GM23338 (cell line): ENCODE measurements at regions not wholly inside any gene's neighbourhood (a gene's known extent, or its start where the extent isn't known, plus 50 kb on each side); places are given as distances from the start of the nearest gene placed in this dataset.

ENCODE experiments used
- ATAC-seq: fragments of 200-7000 bp; cut with Tn5 transposase; 3 replicates; pipeline ENCODE4 v1.9.1; 2020
- DNase-seq: peaks from one replicate; pipeline ENCODE4 v3.0.0-alpha.2; 2015; ENCODE audit warnings: low spot score
- H2AFZ ChIP-seq: fragments of 200-600 bp; sonication (generic); 2 replicates; pipeline ENCODE4 v1.8.0; 2016; ENCODE audit warnings: antibody characterized with exemption, mild to moderate bottlenecking, moderate library complexity
- H3F3A ChIP-seq: fragments of 200-600 bp; sonication (generic); replicated peaks from 2 replicates; pipeline ENCODE4 v1.8.0; 2017; ENCODE audit warnings: antibody characterized with exemption, mixed run types, low read depth
- H3K27ac ChIP-seq: fragments of 200-600 bp; sonication (generic); 2 replicates; pipeline ENCODE4 v1.6.1; 2016; ENCODE audit warnings: low read depth
- H3K27me3 ChIP-seq: fragments of 200-600 bp; sonication (generic); 2 replicates; pipeline ENCODE4 v1.8.0; 2016; ENCODE audit warnings: mild to moderate bottlenecking, mixed run types, moderate library complexity; ENCODE audit not compliant: insufficient read depth
- H3K36me3 ChIP-seq: fragments of 200-600 bp; sonication (generic); 2 replicates; pipeline ENCODE4 v1.8.0; 2016; ENCODE audit warnings: mild to moderate bottlenecking; ENCODE audit not compliant: insufficient read depth
- H3K4me1 ChIP-seq: fragments of 200-600 bp; sonication (generic); 2 replicates; pipeline ENCODE4 v1.8.0; 2016; ENCODE audit warnings: mild to moderate bottlenecking, moderate library complexity; ENCODE audit not compliant: insufficient read depth
- H3K4me2 ChIP-seq: fragments of 200-600 bp; sonication (generic); 2 replicates; pipeline ENCODE4 v1.7.1; 2017; ENCODE audit warnings: mixed run types
- H3K4me3 ChIP-seq: fragments of 200-600 bp; sonication (generic); 2 replicates; pipeline ENCODE4 v1.6.1; 2016; ENCODE audit warnings: mixed run types
- H3K79me2 ChIP-seq: fragments of 200-600 bp; sonication (generic); replicated peaks from 2 replicates; pipeline ENCODE4 v1.8.0; 2017; ENCODE audit warnings: mild to moderate bottlenecking; ENCODE audit not compliant: insufficient read depth
- H3K9me2 ChIP-seq: fragments of 200-600 bp; sonication (generic); 2 replicates; pipeline ENCODE4 v1.8.0; 2017; ENCODE audit not compliant: insufficient read depth
- H4K20me1 ChIP-seq: fragments of 200-600 bp; sonication (generic); replicated peaks from 2 replicates; pipeline ENCODE4 v1.8.0; 2017; ENCODE audit warnings: mild to moderate bottlenecking; ENCODE audit not compliant: insufficient read depth
- H3K27ac Mint-ChIP-seq: 2 replicates; pipeline ENCODE4 v1.8.0; 2020; ENCODE audit warnings: inconsistent platforms, mild to moderate bottlenecking, moderate library complexity, mixed read lengths
- H3K27me3 Mint-ChIP-seq: 3 replicates; pipeline ENCODE4 v1.8.0; 2022; ENCODE audit warnings: low read depth, mild to moderate bottlenecking, moderate library complexity, mixed read lengths, inconsistent platforms; ENCODE audit not compliant: insufficient read depth, poor library complexity
- H3K36me3 Mint-ChIP-seq: 3 replicates; pipeline ENCODE4 v1.8.0; 2021; ENCODE audit warnings: low read depth, mild to moderate bottlenecking, inconsistent platforms, moderate library complexity, mixed read lengths
- H3K4me1 Mint-ChIP-seq: 3 replicates; pipeline ENCODE4 v1.8.0; 2020; ENCODE audit warnings: mild to moderate bottlenecking, inconsistent platforms, mixed read lengths
- H3K4me3 Mint-ChIP-seq: 3 replicates; pipeline ENCODE4 v1.8.0; 2021; ENCODE audit warnings: moderate library complexity, mild to moderate bottlenecking, inconsistent platforms, mixed read lengths
- H3K9me3 Mint-ChIP-seq: 3 replicates; pipeline ENCODE4 v1.8.0; 2020; ENCODE audit warnings: moderate library complexity, mild to moderate bottlenecking, inconsistent platforms, mixed read lengths
- CREB1 ChIP-seq: fragments of 250-450 bp; sonication (Bioruptor Pico); IDR thresholded peaks from 2 replicates; pipeline ENCODE4 v1.5.0; 2020; ENCODE audit warnings: low read depth, mild to moderate bottlenecking, moderate library complexity
- EZH2phosphoT487 ChIP-seq: fragments of 200-600 bp; sonication (generic); IDR thresholded peaks from one replicate; pipeline ENCODE4 v1.8.1; 2018; ENCODE audit warnings: antibody characterized with exemption; ENCODE audit not compliant: unreplicated experiment
- JUNB ChIP-seq: IDR thresholded peaks from one replicate; pipeline ENCODE4 v1.6.1; 2016; ENCODE audit warnings: antibody characterized with exemption; ENCODE audit not compliant: unreplicated experiment
- POLR2AphosphoS5 ChIP-seq: IDR thresholded peaks from 2 replicates; pipeline ENCODE4 v1.6.1; 2016; ENCODE audit warnings: antibody characterized with exemption, low read depth
- ZNF114 ChIP-seq: fragments of 250-450 bp; sonication (Bioruptor Pico); IDR thresholded peaks from 2 replicates; pipeline ENCODE4 v1.5.0; 2020; ENCODE audit warnings: mild to moderate bottlenecking, moderate library complexity
- TF ChIP-seq, protein P1 (sequence below): fragments of 250-450 bp; sonication (Bioruptor Pico); IDR thresholded peaks from 2 replicates; pipeline ENCODE4 v1.5.0; 2020; ENCODE audit warnings: mild to moderate bottlenecking, moderate library complexity
- TF ChIP-seq, protein P2 (sequence below): IDR thresholded peaks from 2 replicates; pipeline ENCODE4 v1.6.1; 2016; ENCODE audit warnings: antibody characterized with exemption
- TF ChIP-seq, protein P3 (sequence below), 2 experiments: fragments of 200-600 bp in 1 of 2; sonication (generic) in 1 of 2; conservative IDR thresholded peaks; 2 replicates each; pipeline versions ENCODE4 v1.5.1 to v1.6.1; 2016 to 2017; ENCODE audit warnings: antibody characterized with exemption in 2 of 2, low read depth in 2 of 2, mild to moderate bottlenecking in 2 of 2, moderate library complexity in 1 of 2

DNA sequence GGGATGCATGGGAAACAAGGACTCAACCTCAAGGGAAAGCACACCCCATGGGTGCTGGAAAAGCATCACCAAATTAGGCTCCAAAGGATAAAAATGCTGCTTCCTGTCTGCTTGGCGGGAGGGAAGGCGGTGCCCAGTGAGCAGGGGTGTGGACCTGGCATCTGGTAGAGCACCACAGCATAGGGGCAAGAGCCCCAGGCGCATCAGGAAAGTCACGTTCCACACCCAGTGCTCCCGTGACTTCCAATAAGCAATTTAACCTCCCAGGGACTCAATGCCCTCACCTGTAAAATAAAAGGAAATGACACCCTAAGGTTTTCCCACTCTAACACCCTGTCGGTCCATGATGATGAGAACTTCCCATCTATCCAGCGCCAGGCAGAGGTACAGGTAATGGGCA, 206.0 kb downstream of the SETD4 start (continued):
- TF ChIP-seq, protein P1, sequence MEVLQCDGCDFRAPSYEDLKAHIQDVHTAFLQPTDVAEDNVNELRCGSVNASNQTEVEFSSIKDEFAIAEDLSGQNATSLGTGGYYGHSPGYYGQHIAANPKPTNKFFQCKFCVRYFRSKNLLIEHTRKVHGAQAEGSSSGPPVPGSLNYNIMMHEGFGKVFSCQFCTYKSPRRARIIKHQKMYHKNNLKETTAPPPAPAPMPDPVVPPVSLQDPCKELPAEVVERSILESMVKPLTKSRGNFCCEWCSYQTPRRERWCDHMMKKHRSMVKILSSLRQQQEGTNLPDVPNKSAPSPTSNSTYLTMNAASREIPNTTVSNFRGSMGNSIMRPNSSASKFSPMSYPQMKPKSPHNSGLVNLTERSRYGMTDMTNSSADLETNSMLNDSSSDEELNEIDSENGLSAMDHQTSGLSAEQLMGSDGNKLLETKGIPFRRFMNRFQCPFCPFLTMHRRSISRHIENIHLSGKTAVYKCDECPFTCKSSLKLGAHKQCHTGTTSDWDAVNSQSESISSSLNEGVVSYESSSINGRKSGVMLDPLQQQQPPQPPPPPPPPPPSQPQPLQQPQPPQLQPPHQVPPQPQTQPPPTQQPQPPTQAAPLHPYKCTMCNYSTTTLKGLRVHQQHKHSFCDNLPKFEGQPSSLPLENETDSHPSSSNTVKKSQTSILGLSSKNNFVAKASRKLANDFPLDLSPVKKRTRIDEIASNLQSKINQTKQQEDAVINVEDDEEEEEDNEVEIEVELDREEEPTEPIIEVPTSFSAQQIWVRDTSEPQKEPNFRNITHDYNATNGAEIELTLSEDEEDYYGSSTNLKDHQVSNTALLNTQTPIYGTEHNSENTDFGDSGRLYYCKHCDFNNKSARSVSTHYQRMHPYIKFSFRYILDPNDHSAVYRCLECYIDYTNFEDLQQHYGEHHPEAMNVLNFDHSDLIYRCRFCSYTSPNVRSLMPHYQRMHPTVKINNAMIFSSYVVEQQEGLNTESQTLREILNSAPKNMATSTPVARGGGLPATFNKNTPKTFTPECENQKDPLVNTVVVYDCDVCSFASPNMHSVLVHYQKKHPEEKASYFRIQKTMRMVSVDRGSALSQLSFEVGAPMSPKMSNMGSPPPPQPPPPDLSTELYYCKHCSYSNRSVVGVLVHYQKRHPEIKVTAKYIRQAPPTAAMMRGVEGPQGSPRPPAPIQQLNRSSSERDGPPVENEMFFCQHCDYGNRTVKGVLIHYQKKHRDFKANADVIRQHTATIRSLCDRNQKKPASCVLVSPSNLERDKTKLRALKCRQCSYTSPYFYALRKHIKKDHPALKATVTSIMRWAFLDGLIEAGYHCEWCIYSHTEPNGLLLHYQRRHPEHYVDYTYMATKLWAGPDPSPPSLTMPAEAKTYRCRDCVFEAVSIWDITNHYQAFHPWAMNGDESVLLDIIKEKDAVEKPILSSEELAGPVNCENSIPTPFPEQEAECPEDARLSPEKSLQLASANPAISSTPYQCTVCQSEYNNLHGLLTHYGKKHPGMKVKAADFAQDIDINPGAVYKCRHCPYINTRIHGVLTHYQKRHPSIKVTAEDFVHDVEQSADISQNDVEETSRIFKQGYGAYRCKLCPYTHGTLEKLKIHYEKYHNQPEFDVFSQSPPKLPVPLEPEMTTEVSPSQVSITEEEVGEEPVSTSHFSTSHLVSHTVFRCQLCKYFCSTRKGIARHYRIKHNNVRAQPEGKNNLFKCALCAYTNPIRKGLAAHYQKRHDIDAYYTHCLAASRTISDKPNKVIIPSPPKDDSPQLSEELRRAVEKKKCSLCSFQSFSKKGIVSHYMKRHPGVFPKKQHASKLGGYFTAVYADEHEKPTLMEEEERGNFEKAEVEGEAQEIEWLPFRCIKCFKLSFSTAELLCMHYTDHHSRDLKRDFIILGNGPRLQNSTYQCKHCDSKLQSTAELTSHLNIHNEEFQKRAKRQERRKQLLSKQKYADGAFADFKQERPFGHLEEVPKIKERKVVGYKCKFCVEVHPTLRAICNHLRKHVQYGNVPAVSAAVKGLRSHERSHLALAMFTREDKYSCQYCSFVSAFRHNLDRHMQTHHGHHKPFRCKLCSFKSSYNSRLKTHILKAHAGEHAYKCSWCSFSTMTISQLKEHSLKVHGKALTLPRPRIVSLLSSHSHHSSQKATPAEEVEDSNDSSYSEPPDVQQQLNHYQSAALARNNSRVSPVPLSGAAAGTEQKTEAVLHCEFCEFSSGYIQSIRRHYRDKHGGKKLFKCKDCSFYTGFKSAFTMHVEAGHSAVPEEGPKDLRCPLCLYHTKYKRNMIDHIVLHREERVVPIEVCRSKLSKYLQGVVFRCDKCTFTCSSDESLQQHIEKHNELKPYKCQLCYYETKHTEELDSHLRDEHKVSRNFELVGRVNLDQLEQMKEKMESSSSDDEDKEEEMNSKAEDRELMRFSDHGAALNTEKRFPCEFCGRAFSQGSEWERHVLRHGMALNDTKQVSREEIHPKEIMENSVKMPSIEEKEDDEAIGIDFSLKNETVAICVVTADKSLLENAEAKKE (CRISPR knock-in tag), result no peak
- TF ChIP-seq ZNF114, result no peak
- no peak for TF ChIP-seq CREB1 (CRISPR knock-in tag)

DNA sequence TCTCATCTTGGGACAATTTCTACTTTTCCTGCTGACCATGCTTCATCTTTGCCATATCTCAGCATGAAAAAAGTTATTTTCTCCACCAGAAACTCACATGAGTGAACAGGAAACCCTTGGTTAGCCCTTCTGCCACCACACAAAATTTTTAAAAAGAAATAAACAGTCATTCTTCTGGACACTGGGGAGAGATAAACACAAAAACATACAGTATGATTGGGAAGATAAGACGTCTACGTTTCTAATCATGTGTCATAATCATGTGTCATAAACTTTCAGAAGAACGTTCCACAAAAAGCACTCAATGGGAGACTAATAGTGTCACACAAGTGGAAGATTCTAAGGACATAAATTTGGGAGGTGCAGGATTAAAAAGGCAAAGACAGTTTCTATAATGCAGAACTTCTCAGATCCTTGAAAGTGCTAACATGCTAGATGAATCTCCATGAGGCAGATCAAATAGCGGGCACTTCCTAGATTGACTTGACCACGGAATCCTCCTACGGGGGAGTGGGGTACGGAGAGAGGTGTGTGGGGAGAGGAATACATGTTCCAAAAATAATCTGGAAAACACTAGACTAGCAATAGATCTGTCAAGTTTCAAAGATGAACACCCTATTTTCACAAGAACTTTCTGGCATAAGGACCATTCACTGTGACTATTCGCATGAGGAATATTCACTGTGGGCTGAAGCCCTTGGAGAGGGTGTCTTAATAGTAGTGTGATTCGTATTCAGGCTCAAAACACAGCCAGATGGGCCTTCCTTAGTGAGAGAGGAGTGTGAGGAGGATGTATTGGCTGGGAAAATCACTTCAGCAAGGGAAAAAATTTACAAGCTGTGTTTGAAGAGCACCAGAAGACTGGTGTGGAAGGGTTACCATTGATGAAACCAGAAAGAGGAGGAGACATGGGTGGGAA, 206.7 kb downstream of the SETD4 start:
- Histone ChIP-seq H3K27me3 (no peaks in the 10 kb centered on the region), H3K4me2 (no peak overlapping the region), H4K20me1 (no peaks in the 10 kb centered on the region), H3K36me3 (no peaks in the 10 kb centered on the region), H2AFZ (no peak overlapping the region; the same call in 1 of the 2 replicates), H3K9me2 (no peaks in the 10 kb centered on the region), H3K79me2 (no peaks in the 10 kb centered on the region), H3F3A (no peaks in the 10 kb centered on the region), H3K27ac (no peak overlapping the region), H3K4me3 (no peak overlapping the region), H3K4me1 (no peaks in the 10 kb centered on the region)
- H3K4me1 Mint-ChIP-seq, result no peaks in the 10 kb centered on the region; the same call in 2 of the 3 replicates
- H3K36me3 Mint-ChIP-seq, result no peaks in the 10 kb centered on the region
- no peaks in the 10 kb centered on the region; the same call in 1 of the 3 replicates for H3K9me3 Mint-ChIP-seq
- H3K4me3 Mint-ChIP-seq, result no peak overlapping the region
- no peak overlapping the region for H3K27ac Mint-ChIP-seq
- DNase-seq (no peak), ATAC-seq (no peak)
- H3K27me3 Mint-ChIP-seq, result peaks cover 1% of the 10 kb centered on the region
- TF ChIP-seq POLR2AphosphoS5, result no peak
- TF ChIP-seq, protein P2, sequence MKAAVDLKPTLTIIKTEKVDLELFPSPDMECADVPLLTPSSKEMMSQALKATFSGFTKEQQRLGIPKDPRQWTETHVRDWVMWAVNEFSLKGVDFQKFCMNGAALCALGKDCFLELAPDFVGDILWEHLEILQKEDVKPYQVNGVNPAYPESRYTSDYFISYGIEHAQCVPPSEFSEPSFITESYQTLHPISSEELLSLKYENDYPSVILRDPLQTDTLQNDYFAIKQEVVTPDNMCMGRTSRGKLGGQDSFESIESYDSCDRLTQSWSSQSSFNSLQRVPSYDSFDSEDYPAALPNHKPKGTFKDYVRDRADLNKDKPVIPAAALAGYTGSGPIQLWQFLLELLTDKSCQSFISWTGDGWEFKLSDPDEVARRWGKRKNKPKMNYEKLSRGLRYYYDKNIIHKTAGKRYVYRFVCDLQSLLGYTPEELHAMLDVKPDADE, result no peak
- TF ChIP-seq, protein P3, sequence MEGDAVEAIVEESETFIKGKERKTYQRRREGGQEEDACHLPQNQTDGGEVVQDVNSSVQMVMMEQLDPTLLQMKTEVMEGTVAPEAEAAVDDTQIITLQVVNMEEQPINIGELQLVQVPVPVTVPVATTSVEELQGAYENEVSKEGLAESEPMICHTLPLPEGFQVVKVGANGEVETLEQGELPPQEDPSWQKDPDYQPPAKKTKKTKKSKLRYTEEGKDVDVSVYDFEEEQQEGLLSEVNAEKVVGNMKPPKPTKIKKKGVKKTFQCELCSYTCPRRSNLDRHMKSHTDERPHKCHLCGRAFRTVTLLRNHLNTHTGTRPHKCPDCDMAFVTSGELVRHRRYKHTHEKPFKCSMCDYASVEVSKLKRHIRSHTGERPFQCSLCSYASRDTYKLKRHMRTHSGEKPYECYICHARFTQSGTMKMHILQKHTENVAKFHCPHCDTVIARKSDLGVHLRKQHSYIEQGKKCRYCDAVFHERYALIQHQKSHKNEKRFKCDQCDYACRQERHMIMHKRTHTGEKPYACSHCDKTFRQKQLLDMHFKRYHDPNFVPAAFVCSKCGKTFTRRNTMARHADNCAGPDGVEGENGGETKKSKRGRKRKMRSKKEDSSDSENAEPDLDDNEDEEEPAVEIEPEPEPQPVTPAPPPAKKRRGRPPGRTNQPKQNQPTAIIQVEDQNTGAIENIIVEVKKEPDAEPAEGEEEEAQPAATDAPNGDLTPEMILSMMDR (conservative IDR thresholded peaks at IDR 0.05; ENCODE audit: low read depth in 2 of 2), result no peak
- no peak for TF ChIP-seq EZH2phosphoT487
- TF ChIP-seq JUNB, result no peak
- TF ChIP-seq CREB1 (CRISPR knock-in tag), result no peak
